Parathyroid adenoma (tissue), 2 donors: ENCODE measurements at regions not wholly inside any gene's neighbourhood (a gene's known extent, or its start where the extent isn't known, plus 50 kb on each side); places are given as distances from the start of the nearest gene placed in this dataset.
A peak's percentile ranks its signal among the peaks of the same experiment; 100 is the strongest.

Source experiments
- H2AFZ ChIP-seq: fragments of 300-600 bp; sonication (generic); one replicate; pipeline ENCODE4 v1.7.0; 2017; ENCODE audit warnings: antibody characterized with exemption, mild to moderate bottlenecking
- H3K27ac ChIP-seq: fragments of 300-600 bp; sonication (generic); one replicate; pipeline ENCODE4 v1.7.0; 2017
- H3K27me3 ChIP-seq: fragments of 300-600 bp; sonication (generic); one replicate; pipeline ENCODE4 v1.7.0; 2017; ENCODE audit warnings: low read length; ENCODE audit not compliant: control insufficient read depth, insufficient read depth
- H3K36me3 ChIP-seq: fragments of 300-600 bp; sonication (generic); one replicate; pipeline ENCODE4 v1.7.0; 2017; ENCODE audit warnings: low read length; ENCODE audit not compliant: control insufficient read depth, insufficient read depth
- H3K4me1 ChIP-seq: fragments of 300-600 bp; sonication (generic); one replicate; pipeline ENCODE4 v1.7.0; 2017; ENCODE audit warnings: control low read depth
- H3K4me2 ChIP-seq: fragments of 300-600 bp; sonication (generic); one replicate; pipeline ENCODE4 v1.7.0; 2017; ENCODE audit warnings: low read length
- H3K4me3 ChIP-seq: fragments of 300-600 bp; sonication (generic); one replicate; pipeline ENCODE4 v1.7.0; 2017; ENCODE audit warnings: low read depth, low read length
- H3K79me2 ChIP-seq: fragments of 300-600 bp; sonication (generic); one replicate; pipeline ENCODE4 v1.7.0; 2017; ENCODE audit warnings: control low read depth
- H3K9ac ChIP-seq: fragments of 300-600 bp; sonication (generic); one replicate; pipeline ENCODE4 v1.7.0; 2017; ENCODE audit warnings: mild to moderate bottlenecking
- H3K9me3 ChIP-seq: fragments of 300-600 bp; sonication (generic); one replicate; pipeline ENCODE4 v1.7.0; 2017; ENCODE audit warnings: low read length; ENCODE audit not compliant: control insufficient read depth
- TF ChIP-seq, protein P1 (sequence below): fragments of 300-600 bp; sonication (generic); IDR thresholded peaks from one replicate; pipeline ENCODE4 v1.7.0; 2017; ENCODE audit warnings: antibody characterized with exemption, mild to moderate bottlenecking
- donor health status: primary hyperparathyroidism.

- no peaks in the 10 kb centered on the region for H3K9me3 ChIP-seq
- H3K4me1 ChIP-seq, result no peaks in the 10 kb centered on the region
- no peak overlapping the region for H2AFZ ChIP-seq
- no peaks in the 10 kb centered on the region for H3K79me2 ChIP-seq
- no peak overlapping the region for H3K4me3 ChIP-seq
- H3K9ac ChIP-seq, result no peak overlapping the region
- no peaks in the 10 kb centered on the region for H3K36me3 ChIP-seq
- H3K27me3 ChIP-seq, result no peaks in the 10 kb centered on the region
- no peak overlapping the region for H3K4me2 ChIP-seq
- TF ChIP-seq, protein P1, sequence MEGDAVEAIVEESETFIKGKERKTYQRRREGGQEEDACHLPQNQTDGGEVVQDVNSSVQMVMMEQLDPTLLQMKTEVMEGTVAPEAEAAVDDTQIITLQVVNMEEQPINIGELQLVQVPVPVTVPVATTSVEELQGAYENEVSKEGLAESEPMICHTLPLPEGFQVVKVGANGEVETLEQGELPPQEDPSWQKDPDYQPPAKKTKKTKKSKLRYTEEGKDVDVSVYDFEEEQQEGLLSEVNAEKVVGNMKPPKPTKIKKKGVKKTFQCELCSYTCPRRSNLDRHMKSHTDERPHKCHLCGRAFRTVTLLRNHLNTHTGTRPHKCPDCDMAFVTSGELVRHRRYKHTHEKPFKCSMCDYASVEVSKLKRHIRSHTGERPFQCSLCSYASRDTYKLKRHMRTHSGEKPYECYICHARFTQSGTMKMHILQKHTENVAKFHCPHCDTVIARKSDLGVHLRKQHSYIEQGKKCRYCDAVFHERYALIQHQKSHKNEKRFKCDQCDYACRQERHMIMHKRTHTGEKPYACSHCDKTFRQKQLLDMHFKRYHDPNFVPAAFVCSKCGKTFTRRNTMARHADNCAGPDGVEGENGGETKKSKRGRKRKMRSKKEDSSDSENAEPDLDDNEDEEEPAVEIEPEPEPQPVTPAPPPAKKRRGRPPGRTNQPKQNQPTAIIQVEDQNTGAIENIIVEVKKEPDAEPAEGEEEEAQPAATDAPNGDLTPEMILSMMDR, result peak; percentile 48
- H3K27ac ChIP-seq, result no peak overlapping the region
Observed at GRCh38 chr21:27700974-27701614, 734.2 kb upstream of the ADAMTS5 start.

- no peaks in the 10 kb centered on the region for H3K4me1 ChIP-seq
- no peak overlapping the region for H2AFZ ChIP-seq
- no peak overlapping the region for H3K4me3 ChIP-seq
- H3K27ac ChIP-seq, result no peak overlapping the region
- TF ChIP-seq, protein P1, result no peak
- H3K79me2 ChIP-seq, result no peaks in the 10 kb centered on the region
- H3K27me3 ChIP-seq, result no peaks in the 10 kb centered on the region
- H3K4me2 ChIP-seq, result no peak overlapping the region
- H3K9ac ChIP-seq, result no peak overlapping the region
- no peaks in the 10 kb centered on the region for H3K36me3 ChIP-seq
- H3K9me3 ChIP-seq, result no peaks in the 10 kb centered on the region
Observed at GRCh38 chr21:27695246-27695645, 728.4 kb upstream of the ADAMTS5 start.

DNA sequence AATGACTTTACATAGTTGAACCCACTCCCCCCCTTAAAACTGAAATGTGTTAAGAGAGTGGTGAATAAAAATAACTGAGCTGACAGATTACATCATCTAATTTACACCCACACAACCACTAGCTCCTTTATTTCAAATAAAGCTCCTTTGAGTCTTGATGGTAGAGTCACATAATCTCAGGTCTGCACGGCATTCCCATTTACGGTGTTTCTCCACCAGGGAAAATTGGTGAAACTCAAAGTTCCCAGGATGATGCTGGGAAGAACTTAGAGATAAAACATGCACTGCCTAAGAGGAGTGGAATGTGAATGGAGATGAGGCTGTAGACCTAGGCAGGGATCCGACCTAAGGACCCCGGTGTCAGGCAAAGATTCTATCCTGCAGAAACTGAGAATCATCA, 727.8 kb upstream of the ADAMTS5 start:
- Histone ChIP-seq H3K4me3 (no peak overlapping the region), H3K4me2 (no peak overlapping the region), H3K27me3 (no peaks in the 10 kb centered on the region), H3K79me2 (no peaks in the 10 kb centered on the region), H3K9ac (no peak overlapping the region), H2AFZ (no peak overlapping the region), H3K4me1 (no peaks in the 10 kb centered on the region), H3K36me3 (no peaks in the 10 kb centered on the region), H3K9me3 (no peaks in the 10 kb centered on the region), H3K27ac (no peak overlapping the region)
- TF ChIP-seq, protein P1, result no peak

DNA sequence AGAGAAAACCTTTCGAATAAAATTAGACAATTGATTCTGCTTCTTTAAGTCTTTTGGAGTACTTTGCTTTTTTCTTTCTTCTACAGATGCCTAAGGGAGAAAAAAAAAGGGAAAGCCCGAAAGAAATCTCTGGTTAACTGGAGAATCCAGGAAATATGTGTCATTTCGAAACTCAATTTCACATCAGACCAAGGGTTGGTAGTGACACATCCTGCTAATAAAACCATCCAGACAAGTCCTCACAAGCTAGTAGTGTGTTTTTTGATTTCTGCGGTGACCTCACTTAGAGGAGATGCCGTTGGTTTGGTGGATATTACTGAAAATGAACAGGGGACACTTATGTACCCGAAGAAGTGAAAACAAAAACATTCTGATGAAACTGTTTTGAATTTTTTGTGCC, 726.5 kb upstream of the ADAMTS5 start:
- Histone ChIP-seq H2AFZ (no peak overlapping the region), H3K27me3 (no peaks in the 10 kb centered on the region), H3K4me2 (no peak overlapping the region), H3K27ac (no peak overlapping the region), H3K36me3 (no peaks in the 10 kb centered on the region), H3K4me1 (no peaks in the 10 kb centered on the region), H3K4me3 (no peak overlapping the region), H3K9ac (no peak overlapping the region), H3K9me3 (no peaks in the 10 kb centered on the region), H3K79me2 (no peaks in the 10 kb centered on the region)
- TF ChIP-seq, protein P1, result no peak

- Histone ChIP-seq H3K4me1 (no peaks in the 10 kb centered on the region), H3K27ac (no peak overlapping the region), H3K4me2 (no peak overlapping the region), H3K4me3 (no peak overlapping the region), H2AFZ (no peak overlapping the region), H3K79me2 (no peaks in the 10 kb centered on the region), H3K9me3 (no peaks in the 10 kb centered on the region), H3K9ac (no peak overlapping the region), H3K36me3 (no peaks in the 10 kb centered on the region), H3K27me3 (no peaks in the 10 kb centered on the region)
- TF ChIP-seq, protein P1, result no peak
Observed at GRCh38 chr21:27691516-27691915, 724.6 kb upstream of the ADAMTS5 start.
